ENCODE measurements at regions not wholly inside any gene's neighbourhood (a gene's known extent, or its start where the extent isn't known, plus 50 kb on each side); places are given as distances from the start of the nearest gene placed in this dataset.

DNA sequence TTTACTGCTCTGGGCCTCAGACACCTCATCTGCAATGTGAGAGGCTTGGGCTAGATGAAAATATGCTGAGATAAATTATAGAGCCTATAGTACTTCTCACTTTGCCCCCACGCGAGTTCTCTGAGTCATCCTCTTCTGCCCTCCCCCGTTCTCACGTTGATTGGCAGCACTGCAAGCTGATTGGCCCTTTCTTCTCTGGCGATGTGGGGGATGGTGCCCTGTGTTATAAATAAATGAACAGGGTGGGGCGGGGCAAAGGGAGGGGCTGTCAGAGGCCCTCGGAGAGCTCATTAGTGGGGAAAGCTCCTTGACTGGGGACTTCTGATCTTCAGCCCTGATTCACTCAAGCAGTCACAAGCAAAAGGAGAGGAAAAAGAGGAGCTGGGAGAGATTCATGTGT lies 64.3 kb upstream of the ZC3H12A start:
- H3K27ac ChIP-seq: no peak overlapping the region
- H3K36me3 ChIP-seq (ENCODE audit: low read depth): no peaks in the 10 kb centered on the region
- no peak for DNase-seq
- no peak for TF ChIP-seq EZH2 (IDR thresholded peaks at IDR 0.05; ENCODE audit: insufficient read depth, poor library complexity, severe bottlenecking)
- no peak for TF ChIP-seq EZH2phosphoT487 (IDR thresholded peaks at IDR 0.05; ENCODE audit: insufficient read depth, low read depth)
- WGBS, 2 experiments (ENCODE audit: low coverage in 1 of 2, low lambda C conversion rate in 2 of 2, missing lambda C conversion rate in 2 of 2): 15 to 17% methylated on average over 7 of the region's 7 CpGs
- in situ Hi-C loops (cut with MboI): no loop called here
- no peak overlapping the region for H2AFZ ChIP-seq
- no peak overlapping the region for H3K9ac ChIP-seq
- no peaks in the 10 kb centered on the region for H3K27me3 ChIP-seq (replicated peaks; ENCODE audit: insufficient read depth)
- H3K79me2 ChIP-seq (ENCODE audit: insufficient read depth): no peaks in the 10 kb centered on the region
- no peaks in the 10 kb centered on the region for H3F3A ChIP-seq (ENCODE audit: insufficient read depth)
- H3K9me2 ChIP-seq (ENCODE audit: insufficient read depth): no peaks in the 10 kb centered on the region
- H3K4me1 ChIP-seq (ENCODE audit: insufficient read depth): no peaks in the 10 kb centered on the region
- no peaks in the 10 kb centered on the region for H3K9me3 ChIP-seq (ENCODE audit: low read depth)
- H3K4me3 ChIP-seq: no peak overlapping the region
- no peak overlapping the region for H3K4me2 ChIP-seq (ENCODE audit: unreplicated experiment)
- H4K20me1 ChIP-seq (ENCODE audit: insufficient read depth): no peaks in the 10 kb centered on the region

DNA sequence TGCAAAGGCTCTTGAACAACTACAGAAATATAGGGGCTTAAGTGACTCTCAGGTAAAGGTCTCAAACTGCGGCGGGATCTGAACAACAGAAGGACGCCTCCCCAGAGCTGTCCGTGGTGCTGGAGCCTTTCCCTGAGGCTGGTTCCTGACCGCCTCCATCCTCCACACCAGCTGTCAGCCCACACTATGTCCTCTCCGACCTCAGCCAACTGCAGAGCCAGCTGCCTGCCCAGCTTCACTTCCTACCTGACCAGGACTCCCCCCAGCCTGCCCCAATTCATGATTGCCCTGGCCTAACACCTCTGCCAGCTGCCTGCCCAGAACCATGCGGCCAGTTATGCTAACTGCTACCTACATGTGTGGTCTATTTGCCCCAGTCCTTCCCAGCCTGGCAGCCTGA lies 63.6 kb upstream of the ZC3H12A start:
- no peaks in the 10 kb centered on the region for H3K36me3 ChIP-seq (ENCODE audit: low read depth)
- H3K9me2 ChIP-seq (ENCODE audit: insufficient read depth): no peaks in the 10 kb centered on the region
- no peaks in the 10 kb centered on the region for H3K79me2 ChIP-seq (ENCODE audit: insufficient read depth)
- H3K27me3 ChIP-seq (replicated peaks; ENCODE audit: insufficient read depth): no peaks in the 10 kb centered on the region
- H3K4me2 ChIP-seq (ENCODE audit: unreplicated experiment): no peak overlapping the region
- H3K9ac ChIP-seq: no peak overlapping the region
- H3K27ac ChIP-seq: no peak overlapping the region
- no peaks in the 10 kb centered on the region for H3F3A ChIP-seq (ENCODE audit: insufficient read depth)
- in situ Hi-C loops (cut with MboI): no loop called here
- H3K4me3 ChIP-seq: no peak overlapping the region
- DNase-seq: peak; percentile 42
- no peaks in the 10 kb centered on the region for H4K20me1 ChIP-seq (ENCODE audit: insufficient read depth)
- 9 to 17% methylated on average over 7 of the region's 7 CpGs for WGBS, 2 experiments (ENCODE audit: low coverage in 1 of 2, low lambda C conversion rate in 2 of 2, missing lambda C conversion rate in 2 of 2)
- no peak overlapping the region for H2AFZ ChIP-seq
- H3K9me3 ChIP-seq (ENCODE audit: low read depth): no peaks in the 10 kb centered on the region
- TF ChIP-seq EZH2phosphoT487 (IDR thresholded peaks at IDR 0.05; ENCODE audit: insufficient read depth, low read depth): no peak
- TF ChIP-seq EZH2 (IDR thresholded peaks at IDR 0.05; ENCODE audit: insufficient read depth, poor library complexity, severe bottlenecking): no peak
- H3K4me1 ChIP-seq (ENCODE audit: insufficient read depth): no peaks in the 10 kb centered on the region

DNA sequence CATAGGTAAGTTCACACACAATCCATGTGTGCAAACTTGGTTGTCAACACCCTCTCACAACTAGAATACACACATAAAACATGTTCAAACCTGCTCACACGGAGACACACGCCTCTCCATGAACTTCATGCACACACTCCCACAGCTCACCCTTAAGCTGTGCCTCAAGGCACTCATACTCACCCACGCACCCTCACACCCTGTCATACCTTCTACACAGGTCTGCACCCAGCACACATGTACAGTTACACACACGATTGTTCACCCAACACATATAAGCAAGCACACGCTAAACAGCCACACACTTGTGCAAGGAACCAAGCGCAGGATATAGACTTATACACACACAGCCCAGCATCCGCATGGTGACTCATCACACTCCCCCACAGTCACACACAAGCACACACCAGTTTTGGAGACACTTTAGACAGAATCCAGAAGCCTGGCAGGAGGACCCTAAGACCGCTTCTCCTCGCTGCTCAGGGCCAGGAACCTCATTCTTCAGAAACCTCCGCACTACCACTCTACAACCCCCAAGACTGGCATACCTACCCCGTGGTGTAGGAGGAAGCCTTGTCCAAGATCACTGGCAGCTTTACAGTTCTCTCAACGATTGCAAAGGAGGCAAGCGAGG lies 58.7 kb upstream of the ZC3H12A start:
- no peaks in the 10 kb centered on the region for H3K9me2 ChIP-seq (ENCODE audit: insufficient read depth)
- H3K36me3 ChIP-seq (ENCODE audit: low read depth): no peaks in the 10 kb centered on the region
- TF ChIP-seq EZH2phosphoT487 (IDR thresholded peaks at IDR 0.05; ENCODE audit: insufficient read depth, low read depth) (no peak), EZH2 (IDR thresholded peaks at IDR 0.05; ENCODE audit: insufficient read depth, poor library complexity, severe bottlenecking) (no peak)
- no peaks in the 10 kb centered on the region for H4K20me1 ChIP-seq (ENCODE audit: insufficient read depth)
- 57 to 59% methylated on average over 13 of the region's 13 CpGs for WGBS, 2 experiments (ENCODE audit: low coverage in 1 of 2, low lambda C conversion rate in 2 of 2, missing lambda C conversion rate in 2 of 2)
- H3K27ac ChIP-seq: no peak overlapping the region
- H3K9me3 ChIP-seq (ENCODE audit: low read depth): no peaks in the 10 kb centered on the region
- H3K79me2 ChIP-seq (ENCODE audit: insufficient read depth): no peaks in the 10 kb centered on the region
- in situ Hi-C loops (cut with MboI): no loop called here
- no peaks in the 10 kb centered on the region for H3K4me1 ChIP-seq (ENCODE audit: insufficient read depth)
- no peak overlapping the region for H3K4me3 ChIP-seq
- no peak for DNase-seq
- H3F3A ChIP-seq (ENCODE audit: insufficient read depth): no peaks in the 10 kb centered on the region
- no peaks in the 10 kb centered on the region for H3K27me3 ChIP-seq (replicated peaks; ENCODE audit: insufficient read depth)
- H2AFZ ChIP-seq: no peak overlapping the region
- H3K4me2 ChIP-seq (ENCODE audit: unreplicated experiment): no peak overlapping the region
- no peak overlapping the region for H3K9ac ChIP-seq

DNA sequence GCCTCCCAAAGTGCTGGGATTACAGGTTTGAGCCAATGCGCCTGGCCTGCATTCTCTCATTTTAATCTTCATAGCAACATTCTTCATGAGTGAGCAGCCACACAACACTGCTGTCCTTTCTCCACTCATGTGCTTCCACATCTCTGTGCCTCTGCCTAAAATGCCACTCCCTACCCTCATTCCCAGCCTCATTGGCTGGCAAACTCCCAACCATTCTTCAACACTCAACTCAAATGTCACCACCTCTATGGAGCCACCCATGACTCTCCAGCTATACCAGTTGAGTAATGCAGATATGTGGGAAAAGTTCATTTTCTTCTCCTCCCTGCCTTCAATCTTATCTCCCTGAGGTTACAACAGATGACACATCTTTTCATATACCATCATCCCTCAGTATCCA lies 53.9 kb upstream of the ZC3H12A start:
- no peaks in the 10 kb centered on the region for H3K9me2 ChIP-seq (ENCODE audit: insufficient read depth)
- H3K4me1 ChIP-seq (ENCODE audit: insufficient read depth): no peaks in the 10 kb centered on the region
- in situ Hi-C loops (cut with MboI): no loop called here
- no peak overlapping the region for H3K9ac ChIP-seq
- H2AFZ ChIP-seq: no peak overlapping the region
- H3K4me3 ChIP-seq: no peak overlapping the region
- H3K79me2 ChIP-seq (ENCODE audit: insufficient read depth): no peaks in the 10 kb centered on the region
- H4K20me1 ChIP-seq (ENCODE audit: insufficient read depth): no peaks in the 10 kb centered on the region
- H3K27ac ChIP-seq: no peak overlapping the region
- WGBS, 2 experiments (ENCODE audit: low coverage in 1 of 2, low lambda C conversion rate in 2 of 2, missing lambda C conversion rate in 2 of 2): 67 to 79% methylated on average over 1 of the region's 1 CpG
- H3F3A ChIP-seq (ENCODE audit: insufficient read depth): no peaks in the 10 kb centered on the region
- H3K9me3 ChIP-seq (ENCODE audit: low read depth): no peaks in the 10 kb centered on the region
- H3K4me2 ChIP-seq (ENCODE audit: unreplicated experiment): no peak overlapping the region
- H3K36me3 ChIP-seq (ENCODE audit: low read depth): no peaks in the 10 kb centered on the region
- no peaks in the 10 kb centered on the region; the same call in 1 of the 2 replicates for H3K27me3 ChIP-seq (replicated peaks; ENCODE audit: insufficient read depth)
- TF ChIP-seq EZH2phosphoT487 (IDR thresholded peaks at IDR 0.05; ENCODE audit: insufficient read depth, low read depth): no peak
- no peak for TF ChIP-seq EZH2 (IDR thresholded peaks at IDR 0.05; ENCODE audit: insufficient read depth, poor library complexity, severe bottlenecking)
- DNase-seq: peak; percentile 10

- no peaks in the 10 kb centered on the region for H3K79me2 ChIP-seq (ENCODE audit: insufficient read depth)
- H3K4me2 ChIP-seq (ENCODE audit: unreplicated experiment): no peak overlapping the region
- H3K36me3 ChIP-seq (ENCODE audit: low read depth): no peaks in the 10 kb centered on the region
- H3K9ac ChIP-seq: no peak overlapping the region
- no peak overlapping the region for H3K27ac ChIP-seq
- no peak for DNase-seq
- H3K4me3 ChIP-seq: no peak overlapping the region
- H3K4me1 ChIP-seq (ENCODE audit: insufficient read depth): no peaks in the 10 kb centered on the region
- in situ Hi-C loops (cut with MboI): no loop called here
- WGBS, 2 experiments (ENCODE audit: low coverage in 1 of 2, low lambda C conversion rate in 2 of 2, missing lambda C conversion rate in 2 of 2): 52 to 63% methylated on average over 9 of the region's 9 CpGs
- no peak for TF ChIP-seq EZH2 (IDR thresholded peaks at IDR 0.05; ENCODE audit: insufficient read depth, poor library complexity, severe bottlenecking)
- no peaks in the 10 kb centered on the region for H3F3A ChIP-seq (ENCODE audit: insufficient read depth)
- H3K9me2 ChIP-seq (ENCODE audit: insufficient read depth): no peaks in the 10 kb centered on the region
- H2AFZ ChIP-seq: no peak overlapping the region
- H3K27me3 ChIP-seq (replicated peaks; ENCODE audit: insufficient read depth): peaks cover 7% of the 10 kb centered on the region
- no peaks in the 10 kb centered on the region for H3K9me3 ChIP-seq (ENCODE audit: low read depth)
- H4K20me1 ChIP-seq (ENCODE audit: insufficient read depth): no peaks in the 10 kb centered on the region
Measured at GRCh38 chr1:37423810-37424209, 50.6 kb upstream of the ZC3H12A start.
